ENCODE measurements at regions not wholly inside any gene's neighbourhood (a gene's known extent, or its start where the extent isn't known, plus 50 kb on each side); places are given as distances from the start of the nearest gene placed in this dataset.

- no peak for DNase-seq (ENCODE audit: extremely low read depth in 1 of 11, low read depth in 9 of 11, low spot score in 4 of 11)
Measured at GRCh38 chr12:76143343-76144244, 59.1 kb upstream of the NAP1L1 start.

- no peak for DNase-seq (ENCODE audit: extremely low read depth in 1 of 11, low read depth in 9 of 11, low spot score in 4 of 11)
Measured at GRCh38 chr12:76142305-76142704, 57.8 kb upstream of the NAP1L1 start.

GRCh38 chr12:76138656-76139055 lies 54.2 kb upstream of the NAP1L1 start:
- no peak for DNase-seq (ENCODE audit: extremely low read depth in 1 of 11, low read depth in 9 of 11, low spot score in 4 of 11)

- DNase-seq (ENCODE audit: extremely low read depth in 1 of 11, low read depth in 9 of 11, low spot score in 4 of 11), result no peak
Measured at GRCh38 chr12:76137606-76138005, 53.1 kb upstream of the NAP1L1 start.

- no peak for DNase-seq (ENCODE audit: extremely low read depth in 1 of 11, low read depth in 9 of 11, low spot score in 4 of 11)
Measured at GRCh38 chr12:76135456-76135855, 51.0 kb upstream of the NAP1L1 start.

All from renal cortex interstitium (tissue), 11 donors.